Femur (tissue), 1 donor: ENCODE measurements at regions not wholly inside any gene's neighbourhood (a gene's known extent, or its start where the extent isn't known, plus 50 kb on each side); places are given as distances from the start of the nearest gene placed in this dataset.
A peak's percentile ranks its signal among the peaks of the same experiment; 100 is the strongest.
"Not testable (repeated sequence)": the region's sequence is repeated elsewhere in the genome, so short reads cannot be mapped to it uniquely, and the experiment has no call there.

Experiments
- DNase-seq: peaks from one replicate; pipeline ENCODE4 v3.0.0-alpha.2; 2017

DNA sequence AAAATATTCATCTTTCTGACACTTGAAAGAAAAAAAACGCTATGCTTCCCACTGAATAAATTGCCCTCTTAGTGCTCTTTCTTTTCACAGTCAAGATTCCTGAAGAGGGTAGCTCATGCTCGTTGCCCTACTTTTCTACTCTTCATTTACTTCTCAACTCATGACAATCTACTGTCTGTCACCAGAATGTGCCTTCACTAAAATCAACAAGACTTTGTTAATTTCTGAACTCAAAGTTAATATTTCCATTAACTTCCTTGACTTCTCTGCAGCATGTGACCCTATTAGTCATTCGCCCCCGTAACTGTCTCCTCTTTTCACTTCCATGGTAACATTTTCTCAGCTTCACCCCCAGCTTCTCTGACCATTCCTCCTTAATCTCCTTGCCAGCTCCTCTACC is 98.9 kb upstream of the MAPRE2 start:
- DNase-seq = no peak

DNA sequence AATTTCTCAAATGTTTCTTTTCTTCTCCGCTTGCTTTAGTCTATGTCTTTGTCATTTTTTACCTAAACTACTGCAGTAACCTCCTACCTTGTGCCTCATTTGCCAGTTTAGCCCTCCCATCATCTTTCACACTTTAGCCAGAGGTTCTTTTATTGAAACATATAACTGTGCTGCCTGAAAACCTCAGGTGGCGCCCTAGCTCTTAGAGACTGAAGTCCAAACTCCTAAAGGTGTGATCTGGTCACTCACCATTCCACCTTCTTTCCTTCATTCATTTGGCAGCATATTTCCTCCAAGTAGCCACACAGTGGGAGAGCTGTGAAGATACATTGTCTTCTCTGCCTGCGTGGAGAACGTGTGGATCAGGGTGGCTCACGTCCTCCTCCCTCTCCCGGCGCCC is 98.2 kb upstream of the MAPRE2 start:
- no peak for DNase-seq

DNA sequence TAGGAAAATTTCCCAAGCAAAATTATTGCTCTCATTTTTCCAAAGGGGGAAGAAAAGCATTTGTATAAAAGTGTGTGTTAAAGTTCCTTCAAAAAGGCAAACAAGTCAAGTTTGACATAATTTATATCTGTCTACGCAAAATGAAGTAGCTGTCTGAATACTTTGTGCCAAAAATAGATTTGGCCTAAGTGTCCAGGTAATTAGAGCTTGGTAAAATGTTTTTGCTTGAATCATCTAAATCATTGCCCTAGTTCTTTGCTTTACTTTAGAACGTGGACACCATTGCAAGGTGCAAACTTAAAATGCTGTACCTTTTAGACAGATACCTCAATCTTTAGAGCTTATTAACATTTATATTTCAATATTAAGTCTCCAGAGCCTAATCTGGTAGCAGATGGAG is 97.6 kb upstream of the MAPRE2 start:
- DNase-seq = no peak

DNA sequence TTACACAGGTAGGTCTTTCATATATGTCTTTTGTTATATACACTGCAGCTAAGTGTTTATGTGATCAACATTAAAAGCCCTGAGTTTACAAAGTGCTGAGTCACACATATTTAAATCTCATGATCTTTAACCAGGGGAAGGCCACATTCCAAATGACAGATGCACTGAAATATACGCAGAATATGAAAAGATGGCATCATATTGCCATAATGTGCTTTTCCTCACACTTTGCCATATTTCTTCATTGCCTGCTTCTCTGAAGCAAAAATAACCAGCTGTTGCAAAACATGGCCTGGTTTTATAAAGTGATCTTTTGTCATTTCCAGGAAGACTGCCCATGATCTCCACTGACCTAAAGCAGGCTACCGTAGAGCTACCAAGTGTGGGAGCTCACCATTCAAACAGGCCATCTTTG is 93.5 kb upstream of the MAPRE2 start:
- DNase-seq = no peak

DNA sequence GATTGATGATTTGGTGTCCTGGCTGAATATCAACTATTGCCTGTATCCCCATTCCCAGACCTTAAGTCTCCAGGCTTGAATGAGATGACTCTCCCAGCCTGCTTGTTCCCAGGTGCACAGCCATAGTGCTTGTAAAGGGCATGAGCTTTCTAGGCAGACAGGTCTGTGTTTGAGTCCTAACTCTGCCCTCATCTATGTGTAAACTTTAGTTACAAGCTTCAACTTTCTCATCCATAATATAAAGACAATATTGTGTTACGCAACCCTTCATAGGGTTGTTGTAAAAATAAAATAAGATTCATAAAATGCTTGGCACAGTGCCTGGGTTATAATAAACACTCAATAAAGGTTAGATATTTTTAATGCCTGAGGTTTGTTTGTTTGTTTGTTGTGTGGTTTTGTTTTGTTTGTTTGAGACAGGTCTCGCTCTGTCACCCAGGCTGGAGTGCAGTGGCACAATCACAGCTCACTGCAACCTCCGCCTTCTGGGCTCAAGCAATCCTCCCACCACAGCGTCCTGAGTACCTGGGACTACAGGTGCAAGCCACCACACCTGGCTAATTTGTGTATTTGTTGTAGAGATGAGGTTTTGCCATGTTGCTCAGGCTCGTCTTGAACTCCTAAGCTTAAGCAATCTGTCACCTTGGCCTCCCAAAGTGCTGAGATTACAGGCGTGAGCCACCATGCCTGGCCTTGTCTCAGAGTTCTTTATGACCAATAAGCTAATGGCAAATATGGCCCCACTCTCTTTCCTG is 89.4 kb upstream of the MAPRE2 start:
- no peak for DNase-seq

DNA sequence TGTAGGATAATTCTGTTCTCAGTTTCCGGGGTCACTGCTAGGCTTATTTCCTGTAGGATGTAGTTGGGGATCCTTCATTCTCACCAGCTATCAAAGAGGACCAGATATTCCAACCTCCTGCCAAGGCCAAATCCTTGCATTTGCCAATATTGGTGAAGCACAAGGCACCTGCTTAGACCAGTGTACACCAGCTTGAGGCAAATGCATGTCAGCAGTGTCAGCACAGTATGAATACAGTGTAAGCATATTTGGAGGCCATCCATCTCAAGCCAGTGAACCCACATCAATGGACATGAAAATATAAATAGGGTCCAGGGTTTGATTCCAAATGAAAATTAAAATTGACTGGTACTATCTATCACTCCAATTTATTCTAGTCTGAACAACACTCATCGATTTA is 88.0 kb upstream of the MAPRE2 start:
- DNase-seq = no peak

DNA sequence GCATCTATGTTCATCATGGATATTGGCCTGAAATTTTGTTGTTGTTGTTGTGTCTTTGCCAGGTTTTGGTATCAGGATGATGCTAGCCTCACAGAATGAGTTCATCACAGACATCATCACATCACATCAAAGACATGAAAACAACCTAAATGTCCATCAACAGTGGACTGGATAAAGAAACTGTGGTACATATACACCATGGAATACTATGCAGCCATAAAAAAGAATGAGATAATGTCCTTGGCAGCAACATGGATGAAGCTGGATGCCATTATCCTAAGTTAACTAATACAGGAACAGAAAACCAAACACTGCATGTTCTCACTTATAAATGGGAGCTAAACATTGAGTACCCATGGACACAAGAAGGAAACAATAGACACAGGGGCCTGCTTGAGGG is 85.7 kb upstream of the MAPRE2 start:
- DNase-seq = not testable (repeated sequence)

DNA sequence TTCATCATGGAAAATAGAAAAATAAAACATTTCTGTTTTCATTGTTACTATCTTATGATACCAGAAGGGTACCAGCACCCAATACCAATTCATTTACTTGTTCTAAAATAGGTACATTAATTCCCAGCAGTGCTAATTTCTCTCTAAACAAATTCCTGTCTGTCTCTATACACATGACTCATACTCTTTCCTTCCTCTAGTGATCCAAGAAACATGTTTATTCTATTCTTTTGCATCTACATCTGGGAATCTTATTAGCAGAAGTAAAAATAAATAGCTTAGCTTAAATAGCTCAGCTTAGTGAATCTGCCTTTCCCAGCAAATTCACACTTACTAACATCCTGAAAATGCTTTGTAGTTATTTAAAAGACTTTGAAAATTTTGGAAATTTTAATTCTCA is 84.5 kb upstream of the MAPRE2 start:
- DNase-seq = no peak

DNA sequence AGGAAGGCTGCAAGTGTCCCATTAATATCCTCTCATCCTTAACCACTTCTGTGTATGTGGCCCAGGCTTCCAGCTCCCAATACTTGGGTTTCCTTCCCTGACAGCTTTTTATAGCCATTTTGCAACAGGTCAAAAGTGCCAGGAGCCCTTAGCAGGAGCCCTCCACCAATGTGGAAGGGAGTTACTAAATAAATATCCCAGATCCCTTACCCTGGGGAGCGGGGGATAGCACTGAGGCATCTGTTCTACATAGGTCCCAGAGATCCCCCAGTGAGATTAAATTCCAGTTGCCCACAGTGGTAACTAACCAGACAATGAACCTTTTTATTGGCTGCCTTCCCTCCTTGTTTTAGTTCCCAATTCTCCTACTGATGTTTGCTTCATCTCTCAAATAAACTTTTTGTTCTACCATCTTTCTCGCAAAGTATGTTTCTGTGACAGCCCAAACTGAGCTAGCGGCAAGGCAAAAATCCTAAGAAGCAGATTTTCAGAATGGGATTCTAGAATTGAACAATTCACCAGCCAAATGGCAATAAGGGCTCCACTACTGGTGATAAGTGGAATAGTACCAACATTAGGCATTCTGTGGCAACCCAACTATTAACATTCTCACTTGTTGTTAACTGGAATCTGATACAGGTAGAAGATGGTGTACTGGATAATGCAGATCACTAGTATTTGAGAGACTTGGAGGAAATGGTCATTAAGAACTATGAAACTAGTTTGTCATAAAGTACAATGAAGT is 83.9 kb upstream of the MAPRE2 start:
- DNase-seq = no peak

DNA sequence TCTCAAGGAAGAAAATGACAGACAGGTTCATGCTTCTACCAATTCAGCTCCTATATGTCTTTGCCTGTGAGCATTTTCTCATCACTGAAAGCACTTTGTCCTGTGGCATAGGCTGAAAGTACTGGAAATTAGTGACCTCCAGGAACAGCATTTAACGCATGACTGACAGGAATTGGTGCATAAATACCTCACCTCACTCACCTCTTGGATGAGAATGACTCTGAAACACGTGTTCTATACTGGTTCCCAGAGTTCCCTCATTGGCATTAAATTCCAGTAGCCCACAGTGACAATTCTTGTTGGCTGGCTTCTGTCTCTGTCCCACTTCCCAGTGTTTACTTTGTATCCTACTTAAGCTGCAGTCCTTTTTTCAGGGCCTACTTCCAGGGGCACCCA is 83.4 kb upstream of the MAPRE2 start:
- no peak for DNase-seq

DNA sequence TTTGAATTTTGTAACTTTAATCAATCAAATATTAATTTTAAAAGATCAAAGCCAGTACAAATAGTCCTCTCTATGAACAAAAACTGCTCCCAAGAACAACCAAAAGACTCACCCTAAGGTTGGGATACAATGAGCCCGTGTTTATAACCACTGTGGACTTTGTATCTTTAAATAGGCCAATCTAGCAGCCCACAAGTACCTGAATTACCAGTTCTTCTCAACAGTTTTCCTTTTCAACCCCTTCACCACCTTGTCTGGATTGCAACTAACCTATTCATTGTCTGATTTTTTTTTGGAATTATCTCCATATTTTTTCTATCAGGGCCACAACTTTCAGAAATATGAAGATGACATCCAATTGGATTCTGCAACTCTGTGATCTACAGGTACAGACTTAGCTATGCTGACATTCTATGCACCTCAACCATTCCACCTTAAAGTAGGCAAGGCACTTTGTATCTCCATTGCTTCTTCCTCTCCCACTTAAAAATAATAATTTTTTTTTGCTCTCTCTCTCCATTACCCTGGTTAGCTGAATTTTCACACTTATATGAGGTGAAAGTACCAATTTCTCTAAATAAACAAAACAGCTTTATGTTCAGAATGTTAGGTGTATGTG is 81.9 kb upstream of the MAPRE2 start:
- no peak for DNase-seq

DNA sequence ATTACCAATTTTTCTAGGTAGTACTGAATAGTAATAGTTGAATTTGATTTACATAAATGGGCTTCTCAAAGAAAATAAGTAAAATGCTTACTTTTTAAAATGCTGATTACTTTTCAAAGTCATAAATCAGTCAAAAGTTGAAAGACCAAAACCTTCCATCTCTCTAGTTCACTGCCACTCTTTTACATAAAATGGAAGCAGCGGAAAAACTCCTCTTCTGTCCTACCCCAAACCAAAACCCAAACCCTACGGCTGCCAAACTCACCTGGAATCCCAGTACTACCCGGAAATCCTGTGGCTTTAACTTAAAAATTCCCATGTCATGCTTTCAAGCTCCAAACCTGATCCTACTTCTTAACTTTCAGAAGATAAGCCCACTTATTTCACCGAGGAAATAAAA is 81.2 kb upstream of the MAPRE2 start:
- DNase-seq = no peak

DNA sequence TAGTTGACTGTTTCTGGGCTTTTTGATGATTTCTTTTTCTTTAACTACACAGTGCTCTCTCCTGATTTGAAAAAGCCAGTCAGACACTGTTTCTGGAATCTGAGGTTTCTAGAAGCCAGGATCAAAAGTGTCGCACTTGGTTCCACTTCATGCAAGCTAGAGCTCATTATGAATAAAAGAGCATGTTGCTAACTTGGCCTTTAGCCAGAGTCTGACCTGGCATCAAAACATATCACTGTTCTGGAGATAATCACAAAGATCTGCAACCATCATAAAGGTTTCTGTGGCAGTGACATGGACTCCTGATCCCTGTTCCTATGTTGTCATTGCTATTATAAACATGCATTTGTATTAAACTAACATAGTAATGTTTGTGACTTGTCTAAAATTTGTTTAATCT is 76.1 kb upstream of the MAPRE2 start:
- no peak for DNase-seq

DNA sequence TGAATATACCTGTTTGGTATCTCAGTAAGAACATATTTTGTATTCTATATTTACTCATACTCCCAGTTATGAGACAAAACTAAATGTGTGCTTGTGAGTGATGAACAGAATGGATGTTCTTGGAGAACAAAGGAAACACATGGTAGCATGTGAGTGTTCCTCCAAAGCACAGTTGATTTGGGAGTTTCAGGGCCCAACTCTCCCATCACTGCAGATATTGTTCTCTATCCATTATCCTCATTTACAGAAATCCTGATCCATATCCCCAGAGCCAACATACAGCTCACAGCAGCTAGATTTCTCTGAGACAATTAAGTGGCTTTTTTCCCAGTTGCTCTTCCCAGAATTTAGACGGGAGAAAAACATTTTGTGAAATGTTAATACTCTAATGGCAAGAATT is 75.6 kb upstream of the MAPRE2 start:
- DNase-seq = no peak

DNA sequence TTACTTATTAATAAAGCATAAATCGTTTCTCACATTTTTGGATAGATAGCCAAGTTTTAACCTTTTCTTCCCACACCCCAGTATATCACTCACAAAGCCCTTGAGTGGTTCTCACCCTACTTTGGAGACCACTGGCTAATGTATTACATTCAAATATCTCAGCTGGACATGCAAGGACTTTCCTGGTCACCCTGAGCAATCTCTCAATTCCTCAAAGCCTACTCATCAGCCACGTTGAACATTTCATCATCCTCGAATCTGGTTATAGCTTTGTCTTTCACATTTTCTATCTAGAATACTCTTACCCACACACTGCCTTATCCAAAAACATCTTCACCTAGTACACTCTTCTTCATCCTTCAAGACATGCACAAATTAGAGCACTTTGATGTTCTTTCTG is 71.1 kb upstream of the MAPRE2 start:
- DNase-seq = no peak

DNA sequence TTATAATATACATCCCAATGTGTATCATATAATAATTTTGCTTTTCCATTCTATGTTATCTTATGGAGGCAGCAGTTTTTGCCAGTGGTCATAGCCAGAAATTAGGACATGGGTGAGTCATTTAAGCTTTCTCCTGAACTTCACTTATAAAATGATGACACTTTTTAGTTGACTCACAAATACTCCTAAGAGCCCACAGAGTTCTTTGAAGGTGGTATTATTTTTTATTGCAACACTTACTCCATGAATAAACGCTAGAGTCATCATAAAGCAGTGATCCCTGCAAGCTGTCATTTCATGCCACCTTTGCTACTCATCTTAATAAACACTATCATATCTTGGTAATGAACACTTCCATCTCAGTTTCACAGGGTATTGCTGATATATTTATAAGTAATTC is 69.9 kb upstream of the MAPRE2 start:
- DNase-seq = no peak

DNA sequence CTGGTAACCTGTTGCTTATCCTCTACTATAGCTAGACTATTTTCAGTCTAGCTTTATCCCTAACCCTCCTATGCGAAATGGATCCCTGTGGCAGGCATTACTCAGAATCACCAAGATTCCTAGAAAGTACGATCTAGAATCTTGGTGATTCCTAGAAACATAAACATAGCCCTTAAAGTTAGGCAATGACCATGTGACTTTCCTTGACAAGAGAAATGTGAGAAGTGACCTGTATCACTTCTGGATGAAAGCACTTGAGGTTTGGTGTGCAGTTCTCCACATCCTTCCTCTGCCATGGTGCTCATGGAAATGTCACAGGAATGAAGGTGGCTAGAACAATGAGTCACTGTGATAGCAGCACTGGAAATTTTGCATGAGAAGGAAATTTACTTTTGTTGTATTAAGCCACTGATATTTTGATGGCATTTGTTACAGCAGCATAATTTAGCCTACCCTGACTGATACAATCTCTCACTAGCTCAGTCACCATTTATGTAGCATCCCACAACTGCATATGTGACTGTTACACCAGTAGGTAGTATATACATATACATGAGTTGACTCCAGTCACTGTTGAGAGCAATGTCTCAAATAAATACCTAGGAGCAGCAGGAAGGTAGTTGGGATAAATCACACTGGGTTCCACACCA is 68.3 kb upstream of the MAPRE2 start:
- no peak for DNase-seq

DNA sequence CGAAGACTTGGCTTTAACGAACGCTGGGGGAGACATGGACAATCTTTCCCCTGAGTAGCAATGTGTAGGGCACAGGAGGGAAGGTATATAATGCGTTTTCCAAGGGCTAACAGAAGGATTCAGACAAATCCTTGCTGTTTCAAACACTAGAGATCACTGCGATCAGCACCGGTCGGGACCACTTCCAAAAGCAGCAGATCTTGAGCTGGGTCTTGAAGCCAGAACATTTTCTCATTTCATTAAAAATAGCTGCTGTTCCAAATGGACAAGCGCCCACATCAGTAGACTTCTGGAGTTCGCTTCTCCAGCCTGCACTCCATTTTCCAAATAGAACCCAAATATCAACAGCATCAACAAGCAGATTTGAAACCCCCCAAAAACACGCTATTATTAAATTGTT is 65.1 kb upstream of the MAPRE2 start:
- peak; percentile 47 for DNase-seq

DNA sequence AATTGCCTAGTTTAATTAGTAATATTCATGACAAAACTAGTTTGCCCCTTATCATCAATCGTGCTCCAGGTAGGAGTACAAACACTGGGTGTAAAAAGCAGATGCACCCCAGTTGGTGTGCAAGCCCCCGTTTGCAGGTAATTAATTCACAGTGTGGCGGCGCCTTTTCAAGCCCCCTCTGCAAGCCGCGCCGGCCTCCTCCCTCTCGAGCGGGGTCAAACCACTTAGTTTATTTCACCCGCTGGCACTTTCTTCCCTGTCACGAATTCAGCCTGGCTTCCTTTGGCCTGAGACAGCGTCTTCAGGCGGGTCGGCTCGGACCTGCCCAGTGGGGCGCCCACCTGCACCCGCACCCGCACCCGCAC is 64.7 kb upstream of the MAPRE2 start:
- no peak for DNase-seq

DNA sequence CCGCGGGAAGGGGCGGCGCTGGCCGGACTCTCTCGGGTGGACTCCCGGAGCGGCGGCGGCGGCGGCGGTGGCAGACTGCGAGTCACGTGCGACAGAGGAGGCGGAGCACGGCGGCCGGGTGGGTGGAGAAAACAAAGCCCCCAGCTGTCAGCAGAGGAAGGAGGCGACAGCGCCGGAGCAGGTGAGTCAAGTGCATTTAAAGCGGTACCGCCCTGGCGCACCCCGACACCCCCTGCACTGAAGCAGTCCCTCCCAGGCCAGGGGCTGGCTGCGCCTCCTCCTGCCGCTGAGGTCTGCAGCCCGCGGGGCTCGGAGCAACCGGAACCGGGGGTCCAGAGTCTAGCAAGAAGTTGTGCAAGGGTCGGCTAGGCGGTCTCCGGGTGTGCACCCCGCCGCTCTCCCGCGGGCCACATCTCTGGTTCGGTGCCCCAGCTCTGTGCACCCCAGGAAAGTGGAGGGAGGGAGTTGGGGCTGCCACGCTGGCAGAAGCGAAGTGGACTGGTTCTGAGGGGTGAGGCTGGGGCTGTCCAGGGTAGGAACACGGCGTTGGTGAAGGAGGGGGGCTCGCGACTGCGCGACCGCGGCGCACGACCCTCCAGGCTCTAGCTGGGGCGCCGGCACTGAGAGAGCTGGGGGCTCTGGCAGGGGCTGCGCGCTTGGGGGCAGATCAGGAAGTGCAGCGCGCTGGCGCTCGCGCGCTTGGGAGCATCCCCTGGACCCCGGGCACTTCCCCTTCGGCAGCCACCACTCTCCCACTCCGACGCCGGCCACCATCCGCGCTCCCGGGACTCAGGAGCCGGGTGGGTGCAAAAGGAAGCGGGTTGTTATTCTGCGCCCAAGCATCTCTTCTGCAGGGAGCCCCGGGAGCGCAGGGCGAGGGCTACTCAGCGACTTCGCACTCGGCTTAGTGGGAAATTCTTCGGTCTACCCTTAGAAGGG is 64.0 kb upstream of the MAPRE2 start:
- peak; percentile 87 for DNase-seq

DNA sequence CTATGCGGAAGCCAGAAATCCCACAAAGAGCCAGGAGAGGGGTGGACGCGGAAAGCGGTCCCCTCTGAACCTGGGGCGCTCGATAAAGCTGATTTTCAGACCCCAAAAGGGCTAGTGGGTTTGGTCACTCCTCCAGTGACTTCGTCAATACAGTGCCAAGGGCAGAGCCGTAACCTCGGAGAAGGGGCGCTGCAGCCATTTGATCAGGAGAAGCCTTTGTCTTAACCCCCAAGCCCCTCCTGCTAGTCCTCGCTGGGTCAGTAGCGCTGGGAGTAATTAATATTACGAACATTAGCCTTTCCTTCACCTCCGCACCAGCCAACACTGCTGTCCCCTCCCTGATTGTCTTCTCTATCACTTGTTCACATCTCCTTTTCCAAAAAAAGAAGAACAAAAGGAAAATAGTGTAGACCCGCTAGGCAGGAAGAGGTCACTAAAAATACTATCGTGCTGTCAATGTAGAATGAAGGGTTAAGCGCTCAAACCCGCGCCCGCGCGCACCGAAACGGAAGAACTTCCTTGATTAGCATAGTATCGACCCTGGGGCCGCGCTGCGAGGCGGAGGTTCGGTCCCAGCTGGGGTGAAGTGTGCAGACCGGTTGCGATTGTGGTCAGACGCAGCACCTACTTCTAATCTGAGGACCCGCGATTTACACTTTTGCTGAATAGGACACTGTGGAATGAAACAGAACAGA is 63.2 kb upstream of the MAPRE2 start:
- peak; percentile 53 for DNase-seq

DNA sequence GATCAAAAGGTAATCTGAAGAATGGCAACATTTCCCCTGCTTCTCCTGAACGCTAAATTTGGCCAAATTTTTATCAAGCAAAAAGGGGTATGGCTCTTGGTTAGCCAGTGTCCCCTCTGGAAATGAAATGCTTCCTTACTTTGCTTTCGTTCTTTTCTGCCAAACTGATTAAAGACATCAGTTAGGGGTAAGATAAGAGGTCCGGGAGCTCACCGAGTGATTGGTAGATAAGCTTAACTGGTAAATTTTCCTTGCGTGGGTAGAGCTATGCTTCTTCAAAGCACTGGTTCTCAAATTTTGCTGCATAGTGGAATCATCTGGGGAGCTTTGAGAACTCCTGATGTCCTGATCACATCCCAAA is 62.7 kb upstream of the MAPRE2 start:
- DNase-seq = no peak
